Ovary (tissue), 7 donors: ENCODE measurements at regions not wholly inside any gene's neighbourhood (a gene's known extent, or its start where the extent isn't known, plus 50 kb on each side); places are given as distances from the start of the nearest gene placed in this dataset.

Experiments used
- DNase-seq, 5 donors: peaks; one replicate each; pipeline ENCODE4 v3.0.0-alpha.2; 2019 to 2020
- H3K27ac ChIP-seq, 2 donors: fragments of 200-600 bp; one replicate each; pipeline versions ENCODE4 v1.5.1 to v1.8.0; 2019 to 2022
- H3K27me3 ChIP-seq: fragments of 200-600 bp; one replicate; pipeline ENCODE4 v1.8.0; 2022
- H3K36me3 ChIP-seq: fragments of 200-600 bp; sonication (generic); one replicate; pipeline ENCODE4 v1.5.1; 2019
- H3K4me1 ChIP-seq: one replicate; pipeline ENCODE4 v1.8.1; 2013; ENCODE audit warnings: mild to moderate bottlenecking, moderate library complexity; ENCODE audit not compliant: insufficient read depth
- H3K4me3 ChIP-seq: fragments of 200-600 bp; sonication (generic); one replicate; pipeline ENCODE4 v1.5.1; 2017
- H3K9me3 ChIP-seq, 2 donors: fragments of 200-600 bp in 1 of 2; sonication (generic) in 1 of 2; one replicate each; pipeline versions ENCODE4 v1.5.1 to v1.8.1; 2013 to 2019; ENCODE audit warnings: mild to moderate bottlenecking in 1 of 2, moderate library complexity in 1 of 2
- CTCF ChIP-seq, 3 donors: fragments of 450-650 bp in 2 of 3; fragments of 200-600 bp in 1 of 3; IDR thresholded peaks; one replicate each; pipeline versions ENCODE4 v1.5.1 to v1.8.0; 2016 to 2022; ENCODE audit warnings: antibody characterized with exemption in 3 of 3, mild to moderate bottlenecking in 1 of 3
- EP300 ChIP-seq: sonication (generic); formaldehyde crosslinking; IDR thresholded peaks from one replicate; pipeline ENCODE4 v1.6.1; 2017; ENCODE audit warnings: antibody characterized with exemption
- POLR2A ChIP-seq: fragments of 450-650 bp; IDR thresholded peaks from one replicate; pipeline ENCODE4 v1.6.1; 2017; ENCODE audit warnings: antibody characterized with exemption, mild to moderate bottlenecking, moderate library complexity
- WGBS, 3 donors: extraction: QIAGEN DNeasy Blood & Tissue Kit in 1 of 3; methylation state at CpG; one replicate each; pipeline versions ENCODE4 v1.1.5 to v1.1.7; 2013 to 2017; 5-methylcytosine and 5-hydroxymethylcytosine counted together
- intact Hi-C, 4 donors: fragments of 100-400 bp; cut with DNase I; formaldehyde crosslinking; loops; one replicate each; pipeline versions ENCODE4 v1.11.0 to v1.15.1; 2022 to 2023
- donor health status: DM: no; HTN: no; CAD: no; lungs with moderate emphysema.
- donor health status: DM: no; HTN: no; CAD: no.
- donor health status: Bipolar disorder and iron deficiency.
- donor health status: DM: no; HTN: no; CAD: no.
- donor health status: DM: yes; HTN: yes; CAD: no.

GRCh38 chr4:96519291-96519690, 679.4 kb downstream of the PDHA2 start:
- Histone ChIP-seq H3K36me3 (no peaks in the 10 kb centered on the region), H3K27me3 (no peaks in the 10 kb centered on the region), H3K4me3 (no peak overlapping the region), H3K4me1 (no peaks in the 10 kb centered on the region), H3K9me3 (no peaks in the 10 kb centered on the region), H3K27ac (no peak overlapping the region)
- WGBS, 3 donors = 18 to 47% (median 27%) methylated on average over 1 of the region's 1 CpG
- intact Hi-C loops = no loop called here
- no peak for TF ChIP-seq POLR2A
- no peak for TF ChIP-seq CTCF (IDR thresholded peaks at IDR 0.05)
- no peak for TF ChIP-seq EP300
- no peak for DNase-seq

- intact Hi-C loops = no loop called here
- H3K27me3 ChIP-seq = no peaks in the 10 kb centered on the region
- DNase-seq = no peak
- no peak overlapping the region for H3K27ac ChIP-seq
- no peaks in the 10 kb centered on the region for H3K4me1 ChIP-seq
- H3K36me3 ChIP-seq = no peaks in the 10 kb centered on the region
- no peaks in the 10 kb centered on the region for H3K9me3 ChIP-seq
- H3K4me3 ChIP-seq = no peak overlapping the region
- TF ChIP-seq EP300 (no peak), CTCF (IDR thresholded peaks at IDR 0.05) (no peak), POLR2A (no peak)
- WGBS, 3 donors = 88 to 97% (median 96%) methylated on average over 10 to 18 of the region's 18 CpGs
Measured at GRCh38 chr4:96521046-96521536, 681.2 kb downstream of the PDHA2 start.

- TF ChIP-seq POLR2A = no peak
- TF ChIP-seq CTCF (IDR thresholded peaks at IDR 0.05) = no peak
- no peak for TF ChIP-seq EP300
- no peak overlapping the region for H3K27ac ChIP-seq
- no peak for DNase-seq
- WGBS, 3 donors = 69 to 92% (median 71%) methylated on average over 5 of the region's 5 CpGs
- intact Hi-C loops = no loop called here
- no peaks in the 10 kb centered on the region for H3K36me3 ChIP-seq
- H3K27me3 ChIP-seq = no peaks in the 10 kb centered on the region
- no peaks in the 10 kb centered on the region for H3K9me3 ChIP-seq
- no peaks in the 10 kb centered on the region for H3K4me1 ChIP-seq
- H3K4me3 ChIP-seq = no peak overlapping the region
Measured at GRCh38 chr4:96523611-96524010, 683.7 kb downstream of the PDHA2 start.

GRCh38 chr4:96524311-96524875, 684.5 kb downstream of the PDHA2 start:
- Histone ChIP-seq H3K4me3 (no peak overlapping the region), H3K27me3 (no peaks in the 10 kb centered on the region), H3K36me3 (no peaks in the 10 kb centered on the region), H3K9me3 (no peaks in the 10 kb centered on the region), H3K27ac (no peak overlapping the region), H3K4me1 (no peaks in the 10 kb centered on the region)
- DNase-seq = no peak
- no peak for TF ChIP-seq POLR2A
- TF ChIP-seq EP300 = no peak
- TF ChIP-seq CTCF (IDR thresholded peaks at IDR 0.05) = no peak
- 81 to 93% (median 87%) methylated on average over 12 of the region's 12 CpGs for WGBS, 3 donors
- intact Hi-C loops = no loop called here
